A549 (cell line): ENCODE measurements at regions not wholly inside any gene's neighbourhood (a gene's known extent, or its start where the extent isn't known, plus 50 kb on each side); places are given as distances from the start of the nearest gene placed in this dataset.

Source experiments
- EP300 ChIP-seq, 2 experiments: fragments of >200 bp; sonication (Bioruptor Twin); formaldehyde crosslinking; IDR thresholded peaks; 2 replicates in 1 of 2; 3 replicates in 1 of 2; pipeline ENCODE4 v1.6.1; 2016 to 2017
- MAFK ChIP-seq: fragments of 450-650 bp; IDR thresholded peaks from 2 replicates; pipeline ENCODE4 v1.6.1; 2014; ENCODE audit not compliant: partially characterized antibody
- POLR2A ChIP-seq: IDR thresholded peaks from 2 replicates; pipeline ENCODE4 v1.6.1; 2012; ENCODE audit warnings: mild to moderate bottlenecking, low read length
- TF ChIP-seq, protein P1 (sequence below): fragments of 200-600 bp; sonication (generic); IDR thresholded peaks from 2 replicates; pipeline ENCODE4 v1.6.1; 2016; ENCODE audit warnings: antibody characterized with exemption, mild to moderate bottlenecking, moderate library complexity
- TF ChIP-seq, protein P2 (sequence below): fragments of >200 bp; sonication (Bioruptor Twin); formaldehyde crosslinking; IDR thresholded peaks from 3 replicates; pipeline ENCODE4 v1.5.1; 2016

DNA sequence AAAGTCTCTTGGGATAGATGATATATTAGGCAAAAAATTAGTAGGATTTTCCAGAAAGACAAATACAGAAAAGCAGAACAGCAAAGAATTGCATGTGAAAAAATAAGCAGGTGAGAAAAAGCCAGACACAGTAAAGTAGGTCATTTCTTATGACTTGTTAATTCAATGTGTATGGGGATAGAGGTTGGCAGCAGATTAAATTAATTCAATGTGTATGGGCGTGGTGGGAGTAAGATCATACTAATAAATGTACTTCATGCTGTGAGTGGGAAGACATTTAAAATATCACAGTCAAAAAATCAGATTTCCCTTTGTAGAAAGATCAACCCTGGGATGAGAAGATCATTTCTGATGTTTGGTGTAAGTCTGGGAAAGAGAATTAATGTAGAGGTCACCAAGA, 1146.4 kb upstream of the INTU start:
- TF ChIP-seq, protein P1, sequence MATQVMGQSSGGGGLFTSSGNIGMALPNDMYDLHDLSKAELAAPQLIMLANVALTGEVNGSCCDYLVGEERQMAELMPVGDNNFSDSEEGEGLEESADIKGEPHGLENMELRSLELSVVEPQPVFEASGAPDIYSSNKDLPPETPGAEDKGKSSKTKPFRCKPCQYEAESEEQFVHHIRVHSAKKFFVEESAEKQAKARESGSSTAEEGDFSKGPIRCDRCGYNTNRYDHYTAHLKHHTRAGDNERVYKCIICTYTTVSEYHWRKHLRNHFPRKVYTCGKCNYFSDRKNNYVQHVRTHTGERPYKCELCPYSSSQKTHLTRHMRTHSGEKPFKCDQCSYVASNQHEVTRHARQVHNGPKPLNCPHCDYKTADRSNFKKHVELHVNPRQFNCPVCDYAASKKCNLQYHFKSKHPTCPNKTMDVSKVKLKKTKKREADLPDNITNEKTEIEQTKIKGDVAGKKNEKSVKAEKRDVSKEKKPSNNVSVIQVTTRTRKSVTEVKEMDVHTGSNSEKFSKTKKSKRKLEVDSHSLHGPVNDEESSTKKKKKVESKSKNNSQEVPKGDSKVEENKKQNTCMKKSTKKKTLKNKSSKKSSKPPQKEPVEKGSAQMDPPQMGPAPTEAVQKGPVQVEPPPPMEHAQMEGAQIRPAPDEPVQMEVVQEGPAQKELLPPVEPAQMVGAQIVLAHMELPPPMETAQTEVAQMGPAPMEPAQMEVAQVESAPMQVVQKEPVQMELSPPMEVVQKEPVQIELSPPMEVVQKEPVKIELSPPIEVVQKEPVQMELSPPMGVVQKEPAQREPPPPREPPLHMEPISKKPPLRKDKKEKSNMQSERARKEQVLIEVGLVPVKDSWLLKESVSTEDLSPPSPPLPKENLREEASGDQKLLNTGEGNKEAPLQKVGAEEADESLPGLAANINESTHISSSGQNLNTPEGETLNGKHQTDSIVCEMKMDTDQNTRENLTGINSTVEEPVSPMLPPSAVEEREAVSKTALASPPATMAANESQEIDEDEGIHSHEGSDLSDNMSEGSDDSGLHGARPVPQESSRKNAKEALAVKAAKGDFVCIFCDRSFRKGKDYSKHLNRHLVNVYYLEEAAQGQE = no peak
- TF ChIP-seq MAFK (no peak), POLR2A (no peak), EP300 (IDR thresholded peaks at IDR 0.05) (no peak)
- TF ChIP-seq, protein P2, sequence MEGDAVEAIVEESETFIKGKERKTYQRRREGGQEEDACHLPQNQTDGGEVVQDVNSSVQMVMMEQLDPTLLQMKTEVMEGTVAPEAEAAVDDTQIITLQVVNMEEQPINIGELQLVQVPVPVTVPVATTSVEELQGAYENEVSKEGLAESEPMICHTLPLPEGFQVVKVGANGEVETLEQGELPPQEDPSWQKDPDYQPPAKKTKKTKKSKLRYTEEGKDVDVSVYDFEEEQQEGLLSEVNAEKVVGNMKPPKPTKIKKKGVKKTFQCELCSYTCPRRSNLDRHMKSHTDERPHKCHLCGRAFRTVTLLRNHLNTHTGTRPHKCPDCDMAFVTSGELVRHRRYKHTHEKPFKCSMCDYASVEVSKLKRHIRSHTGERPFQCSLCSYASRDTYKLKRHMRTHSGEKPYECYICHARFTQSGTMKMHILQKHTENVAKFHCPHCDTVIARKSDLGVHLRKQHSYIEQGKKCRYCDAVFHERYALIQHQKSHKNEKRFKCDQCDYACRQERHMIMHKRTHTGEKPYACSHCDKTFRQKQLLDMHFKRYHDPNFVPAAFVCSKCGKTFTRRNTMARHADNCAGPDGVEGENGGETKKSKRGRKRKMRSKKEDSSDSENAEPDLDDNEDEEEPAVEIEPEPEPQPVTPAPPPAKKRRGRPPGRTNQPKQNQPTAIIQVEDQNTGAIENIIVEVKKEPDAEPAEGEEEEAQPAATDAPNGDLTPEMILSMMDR = no peak
